ENCODE measurements at regions not wholly inside any gene's neighbourhood (a gene's known extent, or its start where the extent isn't known, plus 50 kb on each side); places are given as distances from the start of the nearest gene placed in this dataset.

- TF ChIP-seq CTCF (IDR thresholded peaks at IDR 0.05) (no peak), POLR2A (IDR thresholded peaks at IDR 0.05) (no peak)
Measured at GRCh38 chr5:75844301-75844700, 127.1 kb upstream of the POC5 start.
